SHP77 treated with DMSO at 0.1 percent for 48 hours (cell line): ENCODE measurements at regions not wholly inside any gene's neighbourhood (a gene's known extent, or its start where the extent isn't known, plus 50 kb on each side); places are given as distances from the start of the nearest gene placed in this dataset.

Experiments used
- DNase-seq: peaks from one replicate; lab custom pipeline; 2025; lab: John Stamatoyannopoulos, UW

DNA sequence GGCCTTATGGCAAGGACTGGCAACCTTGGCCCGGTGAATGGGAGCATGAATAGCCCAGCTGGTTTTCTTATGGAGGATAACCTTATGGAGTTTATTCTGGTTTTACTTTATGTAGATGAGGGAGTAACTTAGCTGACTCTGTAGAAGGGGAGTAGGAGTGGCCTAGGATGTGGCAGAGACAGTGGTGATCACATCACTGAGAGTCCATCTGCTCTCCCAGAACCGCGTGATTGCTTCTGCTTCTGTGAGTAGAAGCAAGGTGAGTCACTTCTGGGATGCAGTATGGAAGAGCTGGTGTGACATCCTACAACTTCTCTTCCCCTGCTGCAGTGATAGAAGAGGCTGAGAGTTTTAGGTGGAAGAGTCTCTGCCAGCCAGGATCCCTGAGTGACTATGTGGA lies 129.2 kb downstream of the RPS24 start:
- no peak for DNase-seq

DNA sequence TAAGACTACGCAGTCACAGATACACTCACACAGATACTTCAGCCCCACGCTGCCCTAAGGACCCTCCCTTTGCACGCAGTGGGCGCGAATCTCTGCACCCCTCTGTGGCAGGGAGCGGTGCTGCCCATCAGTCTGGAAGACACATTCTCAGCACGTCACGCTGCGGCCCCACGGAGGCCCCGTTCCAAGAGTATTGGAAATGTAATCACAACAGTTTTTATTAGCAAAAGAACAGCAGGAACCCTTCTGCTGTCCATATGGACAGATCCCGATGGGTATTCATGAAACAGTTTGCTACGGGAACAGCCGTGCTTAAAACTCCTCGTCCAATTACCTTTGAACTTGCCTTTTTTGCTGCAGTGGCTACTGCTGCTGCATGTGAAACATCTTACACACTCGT lies 131.0 kb downstream of the RPS24 start:
- DNase-seq = no peak

DNA sequence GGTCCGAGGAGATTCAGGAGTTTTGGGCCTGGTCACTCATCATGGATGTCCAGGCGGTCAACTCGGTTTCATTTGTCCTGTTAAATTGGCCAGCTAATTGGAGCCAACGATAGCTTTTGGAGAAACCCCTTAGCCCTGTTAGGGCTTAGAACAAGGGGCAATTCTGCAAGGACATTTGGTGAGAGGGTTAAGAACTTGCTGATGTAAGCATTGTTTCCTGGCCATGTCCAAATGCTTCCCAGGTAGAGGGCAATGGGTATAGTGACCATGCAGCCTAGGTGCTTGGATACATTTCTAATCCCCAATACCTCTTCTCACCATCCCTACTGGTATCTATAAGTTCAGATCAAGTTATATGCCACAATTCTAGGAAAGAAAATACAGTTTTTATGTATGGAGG lies 131.5 kb downstream of the RPS24 start:
- DNase-seq = no peak

DNA sequence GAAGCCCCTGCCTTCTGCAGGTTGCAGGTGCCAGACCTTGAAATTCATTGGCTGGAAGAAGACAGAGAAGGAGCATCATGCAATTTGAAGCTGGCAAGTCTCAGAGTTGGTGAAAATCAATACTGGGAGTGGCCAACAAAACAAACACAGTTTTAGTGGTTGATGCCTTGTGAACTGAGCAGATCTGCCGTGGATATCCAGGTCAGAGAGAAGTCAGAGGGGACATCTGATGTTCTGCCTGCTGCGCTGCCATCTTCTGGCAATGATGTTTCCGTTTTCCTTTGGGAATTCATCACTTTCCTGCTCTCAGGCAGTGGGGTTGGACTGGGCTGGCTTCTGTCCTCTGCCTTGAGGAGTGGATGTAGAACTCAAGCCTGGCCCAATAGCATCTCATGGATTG lies 132.0 kb downstream of the RPS24 start:
- DNase-seq = no peak

DNA sequence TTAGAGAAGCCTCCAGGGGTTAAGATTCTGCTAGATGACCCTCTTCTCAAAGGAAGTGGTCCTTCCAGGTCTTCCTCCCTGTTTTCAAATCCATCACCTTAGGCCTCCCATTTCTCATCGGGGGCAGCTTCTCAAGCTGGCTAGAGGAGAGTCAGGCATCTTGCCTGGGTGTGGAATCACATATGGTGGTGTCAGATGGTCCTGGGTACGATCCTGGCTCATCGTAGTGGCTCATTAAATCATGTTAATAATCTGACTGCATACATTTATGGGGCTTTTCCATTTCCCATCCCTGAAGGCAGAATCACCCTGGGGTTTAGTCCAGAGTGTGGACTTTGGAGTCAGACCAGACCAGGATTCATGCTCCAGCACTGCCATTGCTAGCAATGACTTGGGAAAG lies 132.6 kb downstream of the RPS24 start:
- DNase-seq = no peak

DNA sequence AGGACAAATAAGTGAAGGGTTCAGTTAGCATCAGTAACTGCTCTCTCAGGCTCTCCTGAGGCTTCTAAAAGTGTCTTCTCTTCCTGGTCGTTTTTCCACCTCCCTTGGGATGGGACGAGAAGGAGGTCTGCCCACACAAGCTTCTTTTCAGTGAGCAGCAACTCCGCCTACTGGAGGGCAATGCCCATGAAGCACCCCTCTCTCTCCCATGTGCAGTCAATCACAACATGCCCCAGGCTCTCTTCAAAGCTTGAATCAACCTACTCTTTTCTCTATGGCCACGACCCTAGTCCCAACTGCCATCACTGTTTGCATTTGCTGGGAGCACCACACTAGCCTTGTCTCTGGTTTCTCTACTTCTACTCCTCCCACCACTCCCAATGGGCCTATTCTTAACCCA lies 135.6 kb downstream of the RPS24 start:
- no peak for DNase-seq

DNA sequence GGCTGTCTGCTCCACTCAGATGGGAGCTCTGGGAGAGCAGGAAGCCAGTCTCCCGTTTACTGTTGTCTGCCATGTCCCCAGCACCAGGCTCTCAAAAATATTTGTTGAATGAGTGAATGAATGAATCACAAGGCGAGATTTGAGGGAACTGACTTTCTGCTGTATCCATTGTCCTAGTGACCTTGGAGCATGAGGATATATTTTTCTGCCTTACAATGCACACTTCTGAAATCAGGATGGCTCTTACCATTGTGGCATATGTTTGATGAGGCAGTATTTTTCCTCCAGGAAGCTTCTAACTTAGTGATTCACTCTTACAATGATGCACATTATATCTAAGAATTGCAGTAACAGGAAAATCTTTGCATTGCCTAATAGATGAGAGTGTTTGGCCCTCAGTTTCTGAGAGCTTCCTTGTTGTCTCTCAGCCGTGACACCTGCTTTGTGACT lies 136.4 kb downstream of the RPS24 start:
- DNase-seq = no peak

DNA sequence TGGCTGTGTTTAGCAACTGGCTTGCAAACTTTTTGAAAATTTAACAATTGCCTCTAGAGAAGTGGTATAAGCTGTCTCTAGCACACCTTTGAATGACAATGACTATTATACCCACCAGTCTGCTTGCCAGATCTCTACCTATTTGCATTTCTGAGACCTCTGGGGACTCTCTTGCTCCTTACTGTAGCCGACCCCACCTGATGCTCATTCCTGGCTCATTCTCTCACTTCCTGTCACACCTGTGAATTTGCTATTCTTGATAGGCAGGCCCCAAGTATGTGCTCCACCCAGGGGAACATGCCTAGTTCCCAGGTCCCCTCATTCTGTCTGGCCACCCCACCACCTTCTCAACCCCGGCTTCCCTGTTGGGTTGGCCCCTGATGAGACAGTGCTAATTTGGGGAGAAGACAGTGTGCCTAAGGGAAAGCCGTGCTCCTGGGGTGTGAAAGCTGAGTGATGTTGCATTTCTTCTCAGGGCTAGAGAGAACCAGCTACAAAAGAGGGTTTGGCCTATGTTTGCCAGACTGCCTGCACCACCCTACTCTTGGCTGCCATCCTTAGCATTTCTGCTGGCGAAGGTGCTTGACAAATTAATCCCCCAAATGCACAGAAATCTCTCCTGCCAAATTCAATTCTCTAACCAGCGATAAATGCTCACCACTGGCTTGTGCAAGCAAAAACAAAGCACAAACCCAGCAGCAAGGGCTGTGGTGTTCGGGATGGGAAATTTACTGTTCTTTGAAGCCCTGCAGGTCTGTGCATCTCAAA lies 138.2 kb downstream of the RPS24 start:
- DNase-seq = no peak

DNA sequence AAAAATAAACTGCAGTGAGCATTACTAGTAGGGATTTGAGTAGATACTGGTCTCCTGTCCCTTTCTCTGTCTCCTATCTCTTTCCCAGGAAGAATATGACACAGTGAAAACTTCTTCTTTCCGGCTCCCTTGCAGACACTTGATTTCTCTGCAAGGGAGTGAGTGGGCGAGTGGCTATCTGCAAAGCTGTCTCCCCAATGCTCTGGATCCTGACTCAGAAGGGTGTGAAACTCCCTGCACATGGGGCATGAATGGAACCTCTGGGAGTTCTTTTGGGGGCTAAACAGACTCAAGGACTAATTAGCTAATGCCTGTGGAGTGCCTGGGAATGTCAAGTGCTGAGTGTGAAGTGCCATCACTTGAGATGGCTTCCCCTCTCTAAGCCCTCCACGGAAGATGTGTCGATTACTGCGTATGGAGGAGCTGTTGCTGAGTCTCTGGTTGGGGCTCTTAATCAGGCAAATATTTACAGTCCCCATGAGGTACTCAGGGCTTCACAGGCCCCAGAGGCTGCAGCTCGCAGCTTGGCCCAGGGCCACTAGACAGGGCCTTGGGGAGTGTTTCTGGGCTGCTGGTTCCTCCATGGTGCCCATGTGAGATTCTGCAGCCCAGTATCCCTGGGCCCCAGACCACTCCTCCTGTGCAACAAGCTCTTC lies 139.8 kb downstream of the RPS24 start:
- no peak for DNase-seq

DNA sequence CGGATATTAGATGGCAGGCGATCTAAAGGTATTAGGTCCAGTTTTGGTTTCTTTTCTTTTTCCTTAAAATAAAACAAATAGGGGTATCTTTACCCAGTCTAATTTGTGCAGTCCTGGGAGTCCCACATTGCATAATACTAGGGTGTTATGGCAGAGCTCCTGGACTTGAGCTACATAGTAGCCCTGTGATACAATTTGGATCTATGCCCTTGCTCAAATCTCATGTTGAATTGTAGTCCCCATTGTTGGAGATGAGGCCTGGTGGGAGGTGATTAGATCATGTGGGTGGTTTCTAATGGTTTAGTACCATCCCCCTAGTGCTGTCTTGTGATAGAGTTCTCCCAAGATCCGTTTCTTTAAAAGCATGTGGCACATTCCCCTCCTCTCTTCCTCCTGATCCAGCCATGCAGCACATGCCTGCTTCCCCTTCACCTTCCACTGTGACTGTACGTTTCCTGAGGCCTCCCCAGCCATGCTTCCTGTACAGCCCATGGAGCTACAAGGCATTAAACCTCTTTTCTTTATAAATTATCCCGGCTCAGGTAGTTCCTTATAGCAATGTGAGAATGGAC lies 141.9 kb downstream of the RPS24 start:
- DNase-seq = no peak

DNA sequence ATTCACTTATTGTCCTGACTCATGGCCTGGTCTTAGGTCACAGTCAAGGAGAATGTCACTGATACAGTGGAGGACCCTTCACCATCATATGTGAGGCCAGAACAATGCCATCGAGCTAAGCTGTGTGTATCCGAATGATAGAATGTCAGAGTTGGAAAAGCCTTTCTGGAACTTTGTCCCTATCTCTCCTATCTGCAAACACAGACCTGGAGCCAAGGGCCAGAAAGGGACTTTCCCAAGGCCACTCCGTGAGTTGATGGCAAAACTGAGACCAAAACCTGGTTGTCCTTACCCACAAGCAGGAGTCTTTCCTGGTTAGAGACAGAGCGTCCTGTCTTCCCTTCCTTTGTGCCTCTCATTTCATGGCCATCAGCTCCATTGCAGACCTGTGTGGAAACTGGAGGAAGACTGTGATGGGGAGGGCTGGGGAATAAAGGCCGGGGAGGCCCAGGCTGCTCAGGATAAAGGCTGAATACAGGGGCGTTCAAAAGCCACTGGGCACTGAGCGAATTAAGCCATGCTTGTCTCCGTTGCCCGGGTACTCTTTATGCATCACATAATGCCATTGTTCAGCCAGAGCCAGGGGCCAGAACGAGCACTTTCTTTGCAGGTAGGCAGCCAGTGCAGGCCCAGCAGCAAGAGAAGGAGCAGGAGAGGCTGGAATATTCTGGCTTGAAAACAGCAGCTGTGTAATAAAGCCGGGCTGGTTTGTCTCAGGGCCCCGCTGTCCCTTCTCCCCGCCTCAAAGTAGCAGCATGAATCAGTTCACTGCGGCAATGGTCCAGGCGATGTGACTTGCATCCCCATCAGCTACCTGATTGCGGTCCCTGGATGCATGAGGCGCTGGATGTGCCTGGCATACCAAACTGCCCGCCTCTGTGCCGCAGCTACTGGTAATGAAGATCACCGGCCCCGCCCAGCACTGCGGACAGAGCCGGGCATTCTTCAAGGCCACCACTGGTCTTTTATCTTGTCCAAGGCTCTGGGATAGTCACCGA lies 143.0 kb downstream of the RPS24 start:
- no peak for DNase-seq

DNA sequence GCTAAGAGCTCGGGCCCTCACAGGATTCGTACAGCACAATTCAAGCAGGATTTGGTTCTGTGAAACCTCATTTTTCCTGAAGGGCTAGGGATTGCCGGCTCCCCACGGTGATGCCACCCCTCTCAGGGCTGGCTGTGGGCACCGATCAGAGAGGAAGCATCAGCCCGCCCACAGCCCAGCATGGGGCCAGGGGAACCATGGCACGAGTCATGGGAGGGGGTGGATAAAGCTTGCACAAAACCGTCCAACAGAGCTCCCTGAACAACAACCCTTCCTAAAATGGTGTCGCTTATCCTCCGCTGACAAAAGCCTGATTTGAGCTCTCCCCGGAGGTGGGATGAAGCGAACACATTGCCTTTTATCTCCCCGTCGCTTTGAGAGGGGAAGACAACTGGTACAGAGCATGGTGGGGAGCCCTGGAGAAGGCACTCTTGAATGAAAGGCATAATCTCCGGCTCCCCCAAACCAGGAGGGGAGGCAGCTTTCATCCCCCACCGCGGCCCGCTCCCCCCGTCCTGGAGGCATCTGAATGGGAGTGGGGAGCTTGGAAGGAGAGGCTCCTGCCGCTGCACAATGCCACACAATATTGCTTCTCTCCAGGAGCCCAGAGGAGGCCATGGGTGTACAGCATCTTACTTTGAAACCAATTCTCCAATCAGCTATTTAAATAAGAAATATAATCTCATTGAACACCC lies 144.0 kb downstream of the RPS24 start:
- no peak for DNase-seq

DNA sequence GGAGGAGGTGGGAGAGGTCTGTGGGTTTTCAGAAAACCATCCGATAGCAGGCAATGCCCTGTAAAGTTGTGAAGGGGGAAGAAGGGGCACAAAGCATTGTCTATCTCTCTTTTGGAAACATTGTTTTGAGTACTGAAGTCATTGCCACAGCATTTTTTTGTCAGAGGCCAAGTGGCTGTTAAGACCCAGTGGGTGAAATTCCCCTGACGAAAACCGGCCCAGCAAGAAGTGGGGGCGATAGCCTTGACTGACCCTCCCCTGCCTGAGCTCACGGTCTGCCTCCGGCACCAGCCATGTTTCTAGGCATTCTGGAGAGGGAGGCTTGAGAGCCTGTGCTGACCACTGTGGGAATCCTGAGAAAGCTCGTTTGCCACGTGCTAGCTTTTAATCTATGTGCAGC lies 144.7 kb downstream of the RPS24 start:
- no peak for DNase-seq

DNA sequence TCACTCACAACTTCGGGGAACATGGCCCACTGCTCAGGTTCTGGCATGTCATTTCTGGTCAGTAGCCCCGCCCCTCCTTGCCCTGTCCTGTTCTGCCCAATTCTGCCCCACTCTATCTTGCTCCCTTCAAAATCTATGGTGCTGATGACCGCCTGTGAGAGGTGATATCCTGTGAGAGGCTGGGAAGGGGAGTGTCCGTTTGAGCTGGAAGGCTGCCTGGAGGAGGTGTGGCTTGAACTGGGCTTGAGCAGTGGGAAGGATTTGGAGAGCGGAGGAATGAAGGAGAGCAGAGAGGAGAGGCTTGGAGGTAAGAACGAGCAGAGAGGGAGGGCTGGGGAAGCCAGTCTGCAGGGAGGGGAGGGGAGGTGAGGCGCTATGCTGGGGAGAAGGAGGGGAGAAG lies 145.3 kb downstream of the RPS24 start:
- no peak for DNase-seq

DNA sequence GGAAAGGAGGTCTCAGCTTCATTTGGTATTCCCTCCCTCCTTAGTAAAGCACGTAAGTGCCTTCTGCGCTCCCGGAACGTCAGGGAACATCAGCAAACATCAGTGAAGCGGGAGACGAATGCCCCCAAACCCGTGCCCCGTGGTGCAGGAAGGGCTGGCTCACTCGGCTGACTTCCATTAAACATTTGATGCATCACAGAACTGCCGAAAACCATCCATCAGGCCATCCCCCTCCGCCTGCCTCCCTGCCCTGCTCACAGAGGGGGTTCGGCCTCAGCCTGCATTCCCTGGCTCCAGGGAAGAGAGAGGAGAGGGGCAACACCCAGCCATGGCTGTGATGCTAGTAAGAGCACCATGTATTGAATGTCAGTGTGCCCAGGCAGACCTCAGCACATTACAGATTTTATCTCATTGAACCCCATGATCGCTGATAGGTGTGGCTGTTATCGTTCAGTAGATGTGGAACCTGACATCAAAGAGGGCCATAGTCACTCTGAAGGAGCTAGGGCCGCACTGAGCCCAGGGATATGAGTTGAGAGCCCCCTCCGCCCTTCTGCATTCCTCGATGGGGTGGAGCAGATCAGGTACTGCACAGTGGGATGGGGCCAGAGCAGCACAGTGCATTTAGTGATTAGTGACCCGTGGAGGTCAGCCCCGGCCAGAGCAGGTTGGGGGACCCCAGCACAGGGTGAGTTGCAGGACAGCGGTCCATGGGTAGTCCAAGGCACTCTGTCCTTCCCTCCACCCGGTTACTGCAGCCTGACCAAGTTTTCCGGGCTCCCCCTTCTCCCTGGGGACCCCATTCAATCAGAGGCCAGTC lies 146.4 kb downstream of the RPS24 start:
- DNase-seq = no peak

DNA sequence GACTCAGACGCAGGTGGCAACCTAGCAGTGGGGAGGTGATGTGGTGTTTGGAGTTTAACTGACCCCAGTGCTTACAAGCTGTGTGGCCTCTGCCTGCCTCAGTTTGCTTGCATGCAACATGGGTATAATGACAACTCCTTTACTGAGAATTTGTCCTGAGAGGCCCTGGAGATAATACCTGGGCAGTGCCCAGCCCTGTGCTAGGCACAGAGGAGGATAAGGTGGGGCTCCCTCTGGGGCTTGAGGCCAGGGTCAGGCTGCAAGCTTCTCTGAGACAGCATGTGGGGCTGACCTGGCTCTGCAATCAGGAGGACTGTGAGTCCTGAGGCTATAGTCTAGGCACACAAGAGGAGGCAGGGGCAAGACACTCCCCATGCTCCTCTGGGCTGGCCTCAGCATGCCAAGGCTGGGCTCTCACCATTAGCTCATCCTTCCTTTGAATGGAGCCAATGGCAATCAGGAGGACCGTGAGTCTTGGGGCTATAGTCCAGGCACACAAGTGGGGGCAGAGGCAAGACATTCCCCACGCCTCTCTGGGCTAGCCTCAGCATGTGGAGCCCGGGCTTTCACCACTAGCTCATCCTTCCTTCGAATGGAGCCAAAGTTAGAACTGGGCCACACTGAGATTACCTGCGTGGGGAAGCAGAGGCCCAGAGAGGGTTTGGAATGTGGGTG lies 147.9 kb downstream of the RPS24 start:
- no peak for DNase-seq

DNA sequence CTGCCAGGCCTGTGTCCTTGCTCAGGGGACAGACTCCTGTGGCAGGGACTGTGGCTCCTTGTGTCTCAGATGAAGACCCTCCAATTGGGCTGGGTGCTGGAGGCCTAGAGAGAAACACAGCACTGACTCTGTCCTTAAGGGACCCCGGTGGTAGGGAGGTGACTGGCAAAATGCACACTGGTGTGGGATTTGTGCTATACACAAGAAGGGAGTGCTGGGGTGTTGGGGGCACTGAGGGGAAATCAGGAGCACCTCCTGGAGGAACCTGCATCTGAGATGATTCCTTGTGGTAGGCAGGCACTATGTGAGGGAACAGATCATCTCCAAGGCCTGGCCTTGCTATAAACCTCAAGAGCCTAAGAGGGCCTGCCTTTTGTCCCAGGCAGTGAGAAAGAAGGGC lies 149.2 kb downstream of the RPS24 start:
- DNase-seq = no peak

DNA sequence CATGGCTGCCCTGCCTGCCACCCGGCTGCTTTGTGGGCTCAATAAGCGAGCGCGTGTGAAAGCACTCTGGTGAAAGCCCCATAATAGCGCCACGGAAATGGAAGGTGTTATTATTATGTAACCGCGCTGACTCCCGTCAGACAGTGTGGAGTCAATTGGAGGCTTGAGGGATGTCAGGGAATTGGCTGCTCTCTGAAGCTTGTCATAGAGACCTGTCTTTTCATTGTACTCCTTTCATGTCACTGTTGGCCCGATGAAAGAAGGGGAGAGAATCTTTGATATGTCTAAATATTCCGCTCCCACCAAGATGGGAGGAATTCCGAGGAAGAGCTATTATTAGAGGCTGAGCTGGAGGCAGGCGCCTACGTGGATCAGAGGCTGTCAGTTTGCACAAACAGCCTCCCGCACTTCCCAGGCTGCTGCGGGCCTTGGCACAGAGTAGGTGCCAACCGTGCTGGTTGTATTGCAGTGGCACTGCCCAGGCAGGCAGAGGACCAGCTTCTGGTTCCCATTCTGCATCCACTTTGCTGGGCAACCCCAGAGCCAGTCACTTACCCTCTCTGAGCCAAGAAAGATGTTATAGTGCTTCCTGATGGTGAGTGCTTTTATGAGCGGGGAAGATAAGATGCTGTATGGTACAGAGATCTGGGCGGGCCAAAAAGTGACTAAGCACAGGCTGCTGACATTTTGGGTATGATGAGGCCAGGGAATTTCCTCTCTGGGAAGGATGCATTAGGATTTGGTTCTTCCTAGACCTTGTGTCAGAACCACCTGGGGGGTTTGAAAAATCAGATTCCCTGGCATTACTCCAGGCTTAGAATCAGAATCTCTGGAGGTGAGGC lies 151.4 kb downstream of the RPS24 start:
- no peak for DNase-seq

DNA sequence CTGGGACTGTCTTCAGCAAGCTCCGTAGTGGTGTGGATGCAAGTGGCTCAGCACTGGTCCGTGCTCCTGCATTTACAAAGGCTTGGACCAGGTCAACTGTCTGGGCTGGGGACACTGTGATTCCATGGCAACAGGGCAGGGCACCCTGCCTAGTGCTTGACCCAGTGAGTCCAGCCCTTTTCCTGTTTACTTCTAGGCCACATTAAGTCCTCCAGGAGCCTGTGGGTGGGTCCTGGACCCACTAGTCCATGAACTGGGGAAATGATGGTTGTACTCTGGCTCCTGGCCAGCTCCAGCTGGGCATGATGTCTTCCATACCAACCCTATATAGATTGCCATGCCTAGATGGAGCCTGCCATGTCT lies 152.0 kb downstream of the RPS24 start:
- DNase-seq = no peak
